ENCODE measurements at regions not wholly inside any gene's neighbourhood (a gene's known extent, or its start where the extent isn't known, plus 50 kb on each side); places are given as distances from the start of the nearest gene placed in this dataset.

GRCh38 chr5:135177591-135177990, 143.6 kb upstream of the PITX1 start:
- no peak for TF ChIP-seq FOXP2 (optimal IDR thresholded peaks at IDR 0.05; ENCODE audit: borderline replicate concordance, extremely low read depth, extremely low read length, insufficient read depth)
- TF ChIP-seq SIN3A (IDR thresholded peaks at IDR 0.05; ENCODE audit: borderline replicate concordance, insufficient read depth, low read length) = no peak
- no peak for TF ChIP-seq TAF1 (IDR thresholded peaks at IDR 0.05; ENCODE audit: borderline replicate concordance, insufficient read depth, low read length)
- TF ChIP-seq REST (IDR thresholded peaks at IDR 0.05; ENCODE audit: insufficient read depth in 1 of 2, low read depth in 2 of 2, low read length in 2 of 2) = no peak
- TF ChIP-seq POLR2AphosphoS5 (IDR thresholded peaks at IDR 0.05; ENCODE audit: low read depth, low read length) = no peak

- no peak for TF ChIP-seq SIN3A (IDR thresholded peaks at IDR 0.05; ENCODE audit: borderline replicate concordance, insufficient read depth, low read length)
- TF ChIP-seq POLR2AphosphoS5 (IDR thresholded peaks at IDR 0.05; ENCODE audit: low read depth, low read length) = no peak
- no peak for TF ChIP-seq TAF1 (IDR thresholded peaks at IDR 0.05; ENCODE audit: borderline replicate concordance, insufficient read depth, low read length)
- no peak for TF ChIP-seq FOXP2 (optimal IDR thresholded peaks at IDR 0.05; ENCODE audit: borderline replicate concordance, extremely low read depth, extremely low read length, insufficient read depth)
- TF ChIP-seq REST (IDR thresholded peaks at IDR 0.05; ENCODE audit: insufficient read depth in 1 of 2, low read depth in 2 of 2, low read length in 2 of 2) = no peak
These were observed 143.0 kb upstream of the PITX1 start for GRCh38 chr5:135176991-135177390.

- TF ChIP-seq POLR2AphosphoS5 (IDR thresholded peaks at IDR 0.05; ENCODE audit: low read depth, low read length) (no peak), TAF1 (IDR thresholded peaks at IDR 0.05; ENCODE audit: borderline replicate concordance, insufficient read depth, low read length) (no peak), SIN3A (IDR thresholded peaks at IDR 0.05; ENCODE audit: borderline replicate concordance, insufficient read depth, low read length) (no peak), FOXP2 (optimal IDR thresholded peaks at IDR 0.05; ENCODE audit: borderline replicate concordance, extremely low read depth, extremely low read length, insufficient read depth) (no peak), REST (IDR thresholded peaks at IDR 0.05; ENCODE audit: insufficient read depth in 1 of 2, low read depth in 2 of 2, low read length in 2 of 2) (no peak)
These were observed 140.5 kb upstream of the PITX1 start for GRCh38 chr5:135174315-135175096.

GRCh38 chr5:135173662-135174290, 139.7 kb upstream of the PITX1 start:
- TF ChIP-seq TAF1 (IDR thresholded peaks at IDR 0.05; ENCODE audit: borderline replicate concordance, insufficient read depth, low read length) (no peak), FOXP2 (optimal IDR thresholded peaks at IDR 0.05; ENCODE audit: borderline replicate concordance, extremely low read depth, extremely low read length, insufficient read depth) (no peak), REST (IDR thresholded peaks at IDR 0.05; ENCODE audit: insufficient read depth in 1 of 2, low read depth in 2 of 2, low read length in 2 of 2) (no peak), POLR2AphosphoS5 (IDR thresholded peaks at IDR 0.05; ENCODE audit: low read depth, low read length) (no peak), SIN3A (IDR thresholded peaks at IDR 0.05; ENCODE audit: borderline replicate concordance, insufficient read depth, low read length) (no peak)
